Spleen (tissue), 11 donors: ENCODE measurements at regions not wholly inside any gene's neighbourhood (a gene's known extent, or its start where the extent isn't known, plus 50 kb on each side); places are given as distances from the start of the nearest gene placed in this dataset.

Source experiments
- DNase-seq: peaks from one replicate; pipeline ENCODE4 v3.0.0-alpha.2; 2020
- H3K27ac ChIP-seq, 8 donors: fragments of 200-600 bp; sonication (generic) in 7 of 8; 1 replicate in 4 of 8; 2 replicates in 4 of 8; pipeline versions ENCODE4 v1.5.0 to v1.8.0; 2016 to 2021; ENCODE audit warnings: inconsistent platforms in 4 of 8, mild to moderate bottlenecking in 4 of 8, moderate library complexity in 1 of 8
- H3K27me3 ChIP-seq, 7 donors: fragments of 200-600 bp; sonication (generic) in 6 of 7; replicated peaks in 1 of 7; 1 replicate in 4 of 7; 2 replicates in 3 of 7; pipeline versions ENCODE4 v1.5.0 to v1.8.0; 2016 to 2021; ENCODE audit warnings: inconsistent platforms in 3 of 7, mild to moderate bottlenecking in 1 of 7
- H3K36me3 ChIP-seq, 6 donors: fragments of 200-600 bp; sonication (generic) in 5 of 6; 1 replicate in 4 of 6; 2 replicates in 2 of 6; pipeline versions ENCODE4 v1.5.0 to v1.8.0; 2016 to 2021; ENCODE audit warnings: inconsistent platforms in 2 of 6
- H3K4me1 ChIP-seq, 6 donors: fragments of 200-600 bp; sonication (generic) in 5 of 6; 1 replicate in 3 of 6; 2 replicates in 3 of 6; pipeline versions ENCODE4 v1.5.0 to v1.8.0; 2016 to 2021; ENCODE audit warnings: inconsistent platforms in 3 of 6
- H3K4me3 ChIP-seq, 8 donors: fragments of 200-600 bp; sonication (generic) in 7 of 8; 1 replicate in 4 of 8; 2 replicates in 4 of 8; pipeline versions ENCODE4 v1.5.0 to v1.8.0; 2016 to 2021; ENCODE audit warnings: inconsistent platforms in 4 of 8, mild to moderate bottlenecking in 4 of 8, moderate library complexity in 2 of 8
- H3K9me3 ChIP-seq, 8 donors: fragments of 200-600 bp; sonication (generic) in 7 of 8; 1 replicate in 4 of 8; 2 replicates in 4 of 8; pipeline versions ENCODE4 v1.5.0 to v1.8.0; 2016 to 2021; ENCODE audit warnings: inconsistent platforms in 4 of 8
- CTCF ChIP-seq, 11 experiments: fragments of 200-600 bp in 7 of 11; fragments of 450-650 bp in 4 of 11; sonication (generic) in 4 of 11; IDR thresholded peaks in 8 of 11; conservative IDR thresholded peaks in 3 of 11; 1 replicate in 7 of 11; 2 replicates in 4 of 11; pipeline versions ENCODE4 v1.4.0 to v1.8.0; 2016 to 2021; ENCODE audit warnings: antibody characterized with exemption in 11 of 11, inconsistent platforms in 4 of 11, mild to moderate bottlenecking in 1 of 11
- POLR2A ChIP-seq, 3 donors: fragments of 450-650 bp; IDR thresholded peaks; one replicate each; pipeline ENCODE4 v1.5.1; 2017; ENCODE audit warnings: antibody characterized with exemption in 3 of 3, mild to moderate bottlenecking in 1 of 3
- POLR2AphosphoS5 ChIP-seq, 3 donors: sonication (generic); formaldehyde crosslinking; IDR thresholded peaks; one replicate each; pipeline ENCODE4 v1.5.1; 2017; ENCODE audit warnings: antibody characterized with exemption in 3 of 3
- WGBS, 5 donors: extraction: QIAGEN DNeasy Blood & Tissue Kit in 3 of 5; methylation state at CpG; one replicate each; pipeline versions ENCODE4 v1.1.5 to v1.1.7; 2013 to 2018; 5-methylcytosine and 5-hydroxymethylcytosine counted together
- intact Hi-C: fragments of 100-400 bp; cut with DNase I; formaldehyde crosslinking; loops from one replicate; pipeline ENCODE4 v1.15.0; 2023; ENCODE audit warnings: low total_unique reads
- donor health status: healthy with polysubstance abuse.
- donor health status: DM: no; HTN: no; CAD: no; lungs with moderate emphysema.
- donor health status: DM: no; HTN: no; CAD: no.
- donor health status: Bipolar disorder and iron deficiency.
- donor health status: healthy.
- donor health status: DM: no; HTN: no; CAD: no.
- donor health status: DM: yes; HTN: yes; CAD: no.

GRCh38 chr2:82636402-82637020 is 1822.6 kb downstream of the SUCLG1 start:
- no peak for DNase-seq
- no peak overlapping the region for H3K27ac ChIP-seq
- no peaks in the 10 kb centered on the region for H3K4me1 ChIP-seq
- H3K4me3 ChIP-seq = no peak overlapping the region
- intact Hi-C loops = no loop called here
- H3K36me3 ChIP-seq = no peaks in the 10 kb centered on the region
- TF ChIP-seq POLR2A (IDR thresholded peaks at IDR 0.05) (no peak), POLR2AphosphoS5 (IDR thresholded peaks at IDR 0.05) (no peak), CTCF (IDR thresholded peaks at IDR 0.05 in 8 of 11, conservative IDR thresholded peaks at IDR 0.05 in 3 of 11) (no peak)
- peaks cover 0 to 40% (median 25%) of the 10 kb centered on the region in 8 donors for H3K9me3 ChIP-seq
- H3K27me3 ChIP-seq = no peaks in the 10 kb centered on the region
- 85 to 88% (median 87%) methylated on average over 3 of the region's 3 CpGs for WGBS, 5 donors

- Histone ChIP-seq H3K4me1 (no peaks in the 10 kb centered on the region), H3K36me3 (no peaks in the 10 kb centered on the region), H3K27me3 (no peaks in the 10 kb centered on the region), H3K27ac (no peak overlapping the region), H3K4me3 (no peak overlapping the region), H3K9me3 (peaks cover 0 to 34% (median 17%) of the 10 kb centered on the region in 8 donors)
- TF ChIP-seq POLR2AphosphoS5 (IDR thresholded peaks at IDR 0.05) = no peak
- TF ChIP-seq POLR2A (IDR thresholded peaks at IDR 0.05) = no peak
- TF ChIP-seq CTCF (IDR thresholded peaks at IDR 0.05 in 8 of 11, conservative IDR thresholded peaks at IDR 0.05 in 3 of 11) = no peak
- no peak for DNase-seq
- intact Hi-C loops = no loop called here
These were observed 1860.1 kb downstream of the SUCLG1 start for GRCh38 chr2:82599021-82599420.

GRCh38 chr2:82596581-82596980 is 1862.5 kb downstream of the SUCLG1 start:
- Histone ChIP-seq H3K4me1 (no peaks in the 10 kb centered on the region), H3K27me3 (no peaks in the 10 kb centered on the region)
- WGBS, 5 donors = 72 to 95% (median 90%) methylated on average over 1 of the region's 1 CpG

GRCh38 chr2:82591718-82592117 is 1867.4 kb downstream of the SUCLG1 start:
- intact Hi-C loops = no loop called here
- TF ChIP-seq CTCF (IDR thresholded peaks at IDR 0.05 in 8 of 11, conservative IDR thresholded peaks at IDR 0.05 in 3 of 11) (no peak), POLR2A (IDR thresholded peaks at IDR 0.05) (no peak), POLR2AphosphoS5 (IDR thresholded peaks at IDR 0.05) (no peak)
- no peak for DNase-seq

More at GRCh38 chr2:82596581-82596980, 1862.5 kb downstream of the SUCLG1 start:
- TF ChIP-seq POLR2AphosphoS5 (IDR thresholded peaks at IDR 0.05) (no peak), POLR2A (IDR thresholded peaks at IDR 0.05) (no peak), CTCF (IDR thresholded peaks at IDR 0.05 in 8 of 11, conservative IDR thresholded peaks at IDR 0.05 in 3 of 11) (no peak)
- DNase-seq = no peak
- Histone ChIP-seq H3K9me3 (peaks cover 0 to 28% (median 16%) of the 10 kb centered on the region in 8 donors), H3K4me3 (no peak overlapping the region), H3K27ac (no peak overlapping the region), H3K36me3 (no peaks in the 10 kb centered on the region)
- intact Hi-C loops = no loop called here

More at GRCh38 chr2:82591718-82592117, 1867.4 kb downstream of the SUCLG1 start:
- no peaks in the 10 kb centered on the region for H3K36me3 ChIP-seq
- no peak overlapping the region for H3K27ac ChIP-seq
- H3K4me3 ChIP-seq = no peak overlapping the region
- 65 to 76% (median 66%) methylated on average over 3 of the region's 3 CpGs for WGBS, 5 donors
- no peaks in the 10 kb centered on the region for H3K4me1 ChIP-seq
- H3K27me3 ChIP-seq = no peaks in the 10 kb centered on the region
- H3K9me3 ChIP-seq = peaks cover 0 to 19% (median 14%) of the 10 kb centered on the region in 8 donors
